Common myeloid progenitor, CD34-positive (primary cell): ENCODE measurements at regions not wholly inside any gene's neighbourhood (a gene's known extent, or its start where the extent isn't known, plus 50 kb on each side); places are given as distances from the start of the nearest gene placed in this dataset.

ENCODE experiments used
- CTCF ChIA-PET: fragments of 350-600 bp; sonication (Branson Sonifier 250); formaldehyde crosslinking; loops from one replicate; lab custom pipeline; 2021; ENCODE audit warnings: antibody characterized with exemption; lab: Charles Lee
- POLR2A ChIA-PET: fragments of 350-600 bp; sonication (Branson Sonifier 250); formaldehyde crosslinking; loops from one replicate; lab custom pipeline; 2021; ENCODE audit warnings: antibody characterized with exemption; lab: Charles Lee
- DNase-seq, 3 donors: peaks; one replicate each; pipeline versions ENCODE4 v3.0.0 to v3.0.0-alpha.2; 2013
- H3K27ac ChIP-seq, 2 experiments: 1 replicate in 1 of 2; 2 replicates in 1 of 2; pipeline ENCODE4 v1.7.0; 2013; ENCODE audit warnings: inconsistent platforms in 2 of 2, low read length in 2 of 2, mild to moderate bottlenecking in 2 of 2, low read depth in 1 of 2, moderate library complexity in 1 of 2; ENCODE audit not compliant: severe bottlenecking in 2 of 2, insufficient read depth in 1 of 2, poor library complexity in 1 of 2
- H3K27me3 ChIP-seq, 5 experiments: replicated peaks in 2 of 5; 1 replicate in 3 of 5; 2 replicates in 2 of 5; pipeline versions ENCODE4 v1.6.1 to v1.7.0; 2013; ENCODE audit warnings: low read length in 4 of 5, mild to moderate bottlenecking in 2 of 5, moderate library complexity in 2 of 5, inconsistent platforms in 1 of 5; ENCODE audit not compliant: insufficient read depth in 5 of 5, control insufficient read depth in 4 of 5
- H3K36me3 ChIP-seq, 4 experiments: 1 replicate in 2 of 4; 2 replicates in 2 of 4; pipeline versions ENCODE4 v1.6.1 to v1.7.0; 2013; ENCODE audit warnings: low read length in 3 of 4, control low read depth in 1 of 4, mild to moderate bottlenecking in 1 of 4; ENCODE audit not compliant: control insufficient read depth in 4 of 4, insufficient read depth in 4 of 4
- H3K4me1 ChIP-seq, 4 experiments: 1 replicate in 3 of 4; 2 replicates in 1 of 4; pipeline versions ENCODE4 v1.6.1 to v1.7.1; 2013; ENCODE audit warnings: low read length in 3 of 4, mild to moderate bottlenecking in 3 of 4, control low read depth in 1 of 4, inconsistent platforms in 1 of 4, moderate library complexity in 1 of 4; ENCODE audit not compliant: control insufficient read depth in 4 of 4, insufficient read depth in 4 of 4; ENCODE audit errors: control extremely low read depth in 1 of 4
- H3K4me3 ChIP-seq, 7 experiments: 1 replicate in 4 of 7; 2 replicates in 3 of 7; pipeline versions ENCODE4 v1.5.1 to v1.7.0; 2013; ENCODE audit warnings: mild to moderate bottlenecking in 7 of 7, low read length in 6 of 7, moderate library complexity in 6 of 7, inconsistent platforms in 2 of 7, low read depth in 2 of 7, control low read depth in 1 of 7; ENCODE audit not compliant: insufficient read depth in 4 of 7, control insufficient read depth in 1 of 7; ENCODE audit errors: extremely low read depth in 1 of 7
- H3K9me3 ChIP-seq, 5 experiments: 1 replicate in 4 of 5; 2 replicates in 1 of 5; pipeline versions ENCODE4 v1.6.1 to v1.7.1; 2013; ENCODE audit warnings: low read length in 4 of 5, mild to moderate bottlenecking in 2 of 5, inconsistent platforms in 1 of 5, low read depth in 1 of 5, moderate library complexity in 1 of 5; ENCODE audit not compliant: control insufficient read depth in 4 of 5, insufficient read depth in 2 of 5; ENCODE audit errors: control extremely low read depth in 1 of 5
- WGBS: methylation state at CpG from one replicate; pipeline ENCODE4 v1.1.5; 2013; ENCODE audit not compliant: insufficient coverage; 5-methylcytosine and 5-hydroxymethylcytosine counted together

DNA sequence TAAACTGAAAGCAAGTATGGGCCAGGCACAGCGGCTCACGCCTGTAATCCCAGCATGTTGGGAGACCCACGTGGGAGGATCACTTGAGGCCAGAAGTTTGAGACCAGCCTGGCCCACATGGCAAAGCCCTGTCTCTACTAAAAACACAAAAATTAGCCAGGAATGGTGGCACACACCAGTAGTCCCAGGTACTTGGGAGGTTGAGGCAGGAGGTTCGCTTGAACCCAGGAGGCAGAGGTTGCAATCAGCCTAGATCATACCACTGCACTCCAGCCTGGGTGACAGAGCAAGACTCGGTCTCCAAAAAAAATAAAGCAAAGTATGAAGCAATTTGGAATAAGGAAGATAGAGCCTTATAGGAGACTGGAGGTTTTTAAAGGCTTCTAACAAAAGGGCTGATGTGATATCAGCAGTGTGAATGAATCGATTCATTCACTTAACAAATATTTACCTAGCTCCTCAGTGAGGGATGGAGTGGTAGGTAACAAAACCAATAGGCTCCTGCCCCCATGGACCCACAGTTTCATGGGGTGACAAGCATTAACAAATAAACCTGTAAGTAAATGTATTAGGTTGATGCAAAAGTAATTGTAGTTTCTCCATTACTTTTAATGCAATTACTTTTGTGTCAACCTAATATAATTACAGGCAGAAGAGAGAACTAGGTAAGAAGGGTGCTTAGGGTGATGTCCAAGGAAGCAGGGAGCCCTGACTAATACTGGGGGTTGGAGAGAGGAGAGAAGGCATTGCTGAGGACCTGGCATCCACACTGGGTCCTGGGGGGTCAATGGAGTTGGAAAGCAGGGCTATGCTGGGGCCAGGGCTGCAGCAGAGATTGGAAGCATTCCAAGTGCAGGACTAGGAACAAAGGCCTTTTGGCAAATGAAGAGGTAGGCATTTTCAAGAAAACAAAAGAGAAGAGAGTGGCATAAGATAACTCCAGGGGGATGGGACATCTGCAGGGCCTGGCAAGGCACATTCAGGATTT is 195.4 kb upstream of the ARL4C start:
- 87% methylated on average over 5 of the region's 6 CpGs for WGBS
- Histone ChIP-seq H3K4me1 (peaks cover 1 to 56% (median 35%) of the 10 kb centered on the region in 4 experiments), H3K27ac (no peak overlapping the region), H3K27me3 (no peaks in the 10 kb centered on the region), H3K9me3 (peaks cover 0 to 14% (median 12%) of the 10 kb centered on the region in 5 experiments), H3K4me3 (peak overlapping the region in 1 of 7 experiments; percentile 12), H3K36me3 (no peaks in the 10 kb centered on the region)
- no peak for DNase-seq
- ChIA-PET POLR2A (no interaction called here), CTCF (interaction anchor here (1.5 kb wide), 1 partner anchor 139 kb away, joined by 3 read pairs; no protein-coding TSS in a partner anchor)

DNA sequence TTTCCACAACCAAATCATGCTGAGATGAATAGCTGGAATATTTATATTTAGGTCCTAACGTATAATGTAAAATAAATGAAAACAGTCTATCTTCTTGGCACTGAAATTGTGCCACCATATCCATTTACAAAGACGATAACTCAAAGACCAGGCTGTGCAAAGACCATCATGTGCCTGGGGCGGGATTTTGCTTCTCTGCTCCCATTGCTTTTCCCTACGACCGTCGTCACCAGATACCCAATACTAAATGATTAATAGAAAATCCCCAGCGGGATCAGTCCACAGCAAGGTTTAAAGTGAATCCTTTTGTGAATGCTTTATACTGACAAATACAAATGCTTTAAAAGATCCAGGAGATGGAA is 194.3 kb upstream of the ARL4C start:
- DNase-seq = no peak
- POLR2A ChIA-PET = no interaction called here
- H3K4me1 ChIP-seq = peaks cover 1 to 56% (median 36%) of the 10 kb centered on the region in 4 experiments
- peak overlapping the region in 4 of 7 experiments; percentile 8 to 47 (median 32) for H3K4me3 ChIP-seq
- 42% methylated on average over 2 of the region's 7 CpGs for WGBS
- H3K36me3 ChIP-seq = no peaks in the 10 kb centered on the region
- H3K9me3 ChIP-seq = peaks cover 0 to 6% (median 3%) of the 10 kb centered on the region in 5 experiments
- no peaks in the 10 kb centered on the region for H3K27me3 ChIP-seq
- peak overlapping the region in 1 of 2 experiments; percentile 43 for H3K27ac ChIP-seq
- CTCF ChIA-PET = interaction anchor here (1.2 to 1.5 kb wide), 3 partner anchors 12 to 362 kb away, joined by 3 to 4 read pairs (median 3); no protein-coding TSS in a partner anchor

DNA sequence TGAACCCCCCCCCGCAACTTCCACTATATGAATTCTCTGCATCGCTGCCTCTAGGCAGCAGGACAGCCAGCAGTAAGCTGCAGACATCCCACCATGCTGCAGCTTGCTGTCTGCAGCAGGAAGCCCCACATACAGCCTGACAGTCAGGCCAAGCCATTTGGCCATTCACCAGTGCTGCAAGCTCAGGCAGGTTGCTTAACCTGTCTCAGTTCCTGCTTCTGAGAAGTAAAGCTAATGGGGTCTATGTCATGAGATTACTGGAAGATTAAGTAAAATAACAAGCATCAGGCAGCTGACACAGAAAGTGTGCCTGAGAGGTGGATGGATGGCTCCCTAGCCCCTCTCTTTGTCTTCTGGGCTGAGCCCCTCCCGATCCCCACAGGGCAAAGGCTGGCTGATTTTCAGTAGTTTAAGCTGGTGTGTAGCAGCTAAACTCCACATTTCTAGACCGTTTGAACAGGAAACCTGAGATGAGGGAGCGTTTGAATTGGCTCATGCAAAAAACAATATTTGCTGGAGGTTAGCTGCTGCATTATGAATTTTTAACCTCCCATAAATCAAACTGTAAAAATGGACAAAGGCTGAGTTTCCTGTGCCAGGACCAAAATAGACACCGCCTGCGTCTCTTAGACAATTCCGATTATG is 193.8 kb upstream of the ARL4C start:
- H3K4me1 ChIP-seq = peaks cover 1 to 56% (median 36%) of the 10 kb centered on the region in 4 experiments
- no peaks in the 10 kb centered on the region for H3K36me3 ChIP-seq
- H3K27me3 ChIP-seq = no peaks in the 10 kb centered on the region
- DNase-seq = peak in 2 of 3 donors; percentile 53 to 71
- H3K4me3 ChIP-seq = peak overlapping the region in 3 of 7 experiments; percentile 8 to 47 (median 43)
- H3K27ac ChIP-seq = peak overlapping the region in 1 of 2 experiments; percentile 43
- CTCF ChIA-PET = interaction anchor here (1.2 to 1.5 kb wide), 3 partner anchors 12 to 363 kb away, joined by 3 to 4 read pairs (median 3); no protein-coding TSS in a partner anchor
- WGBS = 0% methylated on average over 2 of the region's 8 CpGs
- POLR2A ChIA-PET = no interaction called here
- H3K9me3 ChIP-seq = peaks cover 0 to 4% (median under 1%) of the 10 kb centered on the region in 5 experiments

DNA sequence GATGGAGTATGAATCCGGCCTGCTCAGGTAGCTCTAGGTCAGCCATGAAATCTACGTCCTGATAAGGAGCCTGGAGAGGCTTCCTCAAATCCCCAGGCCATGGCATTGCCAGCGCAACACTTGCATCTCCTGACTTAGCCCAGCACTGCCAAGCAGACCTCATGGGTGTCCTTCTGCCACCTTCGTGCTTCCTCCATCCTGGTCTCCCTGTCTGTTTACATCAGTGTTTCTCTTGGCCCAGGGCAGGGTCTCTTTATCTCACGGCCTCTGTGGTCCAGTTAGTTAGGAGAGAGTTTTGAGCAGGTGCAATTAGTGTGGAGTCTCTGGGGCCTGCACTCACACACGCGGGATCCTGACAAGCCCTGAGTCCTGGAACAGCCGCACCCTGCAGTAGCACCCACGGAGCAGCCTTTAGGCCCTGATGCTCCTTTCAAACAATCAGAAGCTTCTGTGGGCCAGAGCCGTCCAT is 193.1 kb upstream of the ARL4C start:
- ChIA-PET CTCF (interaction anchor here (1.2 kb wide), 1 partner anchor 364 kb away, joined by 3 read pairs; no protein-coding TSS in a partner anchor), POLR2A (no interaction called here)
- Histone ChIP-seq H3K9me3 (peaks cover 0 to 2% (median 0%) of the 10 kb centered on the region in 5 experiments), H3K27me3 (no peaks in the 10 kb centered on the region), H3K36me3 (no peaks in the 10 kb centered on the region), H3K27ac (peak overlapping the region in 1 of 2 experiments; percentile 19), H3K4me1 (peaks cover 1 to 56% (median 36%) of the 10 kb centered on the region in 4 experiments), H3K4me3 (peak overlapping the region in 1 of 7 experiments; percentile 20)
- 81% methylated on average over 7 of the region's 10 CpGs for WGBS
- DNase-seq = no peak

DNA sequence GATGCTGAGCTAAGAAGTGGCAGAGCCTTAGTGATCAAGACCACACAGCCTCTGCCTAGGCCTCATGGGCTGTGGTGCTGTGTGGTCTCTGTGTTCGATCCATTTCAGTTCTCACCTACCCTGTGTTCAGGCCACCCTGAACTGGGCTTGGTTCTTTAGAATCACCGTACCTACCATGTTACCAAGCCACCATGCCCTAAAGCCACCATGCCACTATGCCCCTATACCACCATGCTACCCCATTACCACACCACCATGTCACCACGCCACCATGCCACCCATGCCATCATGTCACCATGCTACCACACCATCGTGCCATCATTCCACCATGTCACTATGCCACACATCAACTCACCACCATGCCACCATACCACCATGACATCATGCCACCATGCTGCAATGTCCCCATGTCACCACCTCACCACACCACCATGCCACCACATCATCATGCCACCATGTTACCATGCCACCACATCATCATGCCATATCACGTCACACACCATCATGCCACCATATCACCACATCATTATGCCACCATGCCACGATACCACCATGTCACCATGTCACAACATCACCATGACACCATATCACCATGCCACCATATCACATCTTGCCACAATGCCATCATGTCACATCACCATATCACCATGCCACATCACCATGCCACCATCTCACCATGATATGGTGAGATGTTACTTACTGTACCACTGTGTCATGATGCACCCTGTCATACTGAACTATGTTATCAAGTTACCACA is 191.0 kb upstream of the ARL4C start:
- Histone ChIP-seq H3K4me1 (peaks cover 1 to 43% (median 32%) of the 10 kb centered on the region in 4 experiments), H3K27ac (no peak overlapping the region), H3K27me3 (no peaks in the 10 kb centered on the region), H3K9me3 (no peaks in the 10 kb centered on the region), H3K36me3 (no peaks in the 10 kb centered on the region), H3K4me3 (no peak overlapping the region)
- POLR2A ChIA-PET = no interaction called here
- DNase-seq = no peak
- CTCF ChIA-PET = interaction anchor here (0.8 kb wide), 1 partner anchor 21 kb away, joined by 3 read pairs; no protein-coding TSS in a partner anchor
- 96% methylated on average over 6 of the region's 6 CpGs for WGBS

DNA sequence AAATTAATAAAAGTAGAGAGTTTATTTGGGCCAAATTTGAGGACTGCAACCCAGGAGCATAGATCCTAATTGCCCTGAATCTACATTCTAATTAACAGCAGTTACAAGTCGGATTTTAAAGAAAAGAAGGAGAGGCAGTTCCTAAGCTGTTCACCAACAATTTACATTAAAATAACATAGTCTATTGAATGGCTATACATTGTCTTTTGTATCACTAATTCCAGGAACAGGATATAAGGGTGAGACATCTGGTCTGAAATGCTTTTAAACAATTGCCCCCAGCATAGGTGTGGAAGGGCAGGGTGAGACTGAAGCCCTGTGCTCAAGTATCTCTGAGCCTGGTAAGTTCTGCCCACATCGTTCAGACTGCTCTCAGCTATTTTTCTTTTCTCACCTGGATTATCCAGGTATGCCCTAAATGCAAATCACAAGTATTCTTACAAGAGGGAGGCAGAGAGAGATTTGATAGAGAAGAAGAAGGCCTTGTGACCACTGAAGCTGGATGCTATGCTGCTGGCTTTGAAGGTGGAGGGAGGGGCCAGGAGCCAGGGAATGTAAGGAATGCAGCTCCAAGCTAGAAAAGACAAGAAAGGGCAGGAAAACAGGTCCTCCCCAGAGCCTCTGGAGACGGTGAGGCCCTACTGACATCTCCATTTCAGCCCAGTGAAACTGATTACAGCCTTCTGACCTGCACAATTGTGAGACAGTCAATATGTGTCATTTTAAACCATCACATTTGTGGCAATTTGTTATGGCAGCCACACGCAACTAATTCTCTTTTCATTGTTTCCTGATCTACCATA is 189.4 kb upstream of the ARL4C start:
- Histone ChIP-seq H3K36me3 (no peaks in the 10 kb centered on the region), H3K27me3 (no peaks in the 10 kb centered on the region), H3K4me1 (peaks cover 1 to 28% (median 24%) of the 10 kb centered on the region in 4 experiments), H3K27ac (no peak overlapping the region), H3K4me3 (no peak overlapping the region), H3K9me3 (no peaks in the 10 kb centered on the region)
- DNase-seq = no peak
- CTCF ChIA-PET = no interaction called here
- POLR2A ChIA-PET = no interaction called here
- 94% methylated on average over 1 of the region's 4 CpGs for WGBS
